ENCODE measurements at regions not wholly inside any gene's neighbourhood (a gene's known extent, or its start where the extent isn't known, plus 50 kb on each side); places are given as distances from the start of the nearest gene placed in this dataset.

DNA sequence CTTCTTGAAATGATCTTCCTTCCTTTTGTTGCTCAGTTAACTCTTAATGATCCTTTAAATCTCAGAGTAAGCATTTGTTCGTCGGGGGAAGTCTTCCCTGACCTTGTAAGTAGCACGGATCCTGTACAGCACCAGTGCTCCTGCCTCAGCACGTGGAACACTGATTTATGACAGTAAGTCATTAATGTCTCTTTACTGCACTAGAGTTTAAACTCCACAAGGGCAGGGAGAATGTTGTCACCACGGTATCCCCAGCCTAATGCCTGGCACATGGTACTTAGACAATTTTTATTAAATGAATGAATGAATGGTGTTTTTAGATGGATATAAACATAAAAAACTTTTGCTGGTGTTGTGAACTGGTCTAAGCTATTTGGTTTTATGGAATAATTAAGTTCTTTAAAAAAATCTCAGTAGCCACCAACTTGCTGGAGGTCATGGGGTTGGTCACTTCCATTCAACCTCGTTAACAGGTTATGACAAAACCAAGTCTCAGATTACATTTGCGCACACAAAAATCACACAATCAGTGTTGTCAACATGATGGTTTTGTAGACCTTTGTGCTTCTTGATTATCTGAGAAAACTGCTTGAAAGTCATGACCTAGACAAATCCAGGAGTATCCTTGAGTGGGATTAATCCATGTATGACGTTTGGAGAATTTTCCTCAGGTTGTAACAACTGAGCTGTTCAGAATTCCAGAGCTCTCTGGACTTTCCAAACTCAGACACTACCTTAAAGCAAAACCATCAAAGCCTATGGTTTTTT lies 326.9 kb downstream of the DUSP10 start:
- Histone ChIP-seq H3K27me3 (ENCODE audit: low read depth) (no peaks in the 10 kb centered on the region), H3K36me3 (no peaks in the 10 kb centered on the region), H3K4me1 (no peaks in the 10 kb centered on the region), H3K9me3 (no peaks in the 10 kb centered on the region), H3K4me3 (no peak overlapping the region), H3K27ac (no peak overlapping the region)
- ATAC-seq = no peak
- intact Hi-C loops (cut with DNase I) = no loop called here
- DNase-seq = no peak
- TF ChIP-seq, protein P1, sequence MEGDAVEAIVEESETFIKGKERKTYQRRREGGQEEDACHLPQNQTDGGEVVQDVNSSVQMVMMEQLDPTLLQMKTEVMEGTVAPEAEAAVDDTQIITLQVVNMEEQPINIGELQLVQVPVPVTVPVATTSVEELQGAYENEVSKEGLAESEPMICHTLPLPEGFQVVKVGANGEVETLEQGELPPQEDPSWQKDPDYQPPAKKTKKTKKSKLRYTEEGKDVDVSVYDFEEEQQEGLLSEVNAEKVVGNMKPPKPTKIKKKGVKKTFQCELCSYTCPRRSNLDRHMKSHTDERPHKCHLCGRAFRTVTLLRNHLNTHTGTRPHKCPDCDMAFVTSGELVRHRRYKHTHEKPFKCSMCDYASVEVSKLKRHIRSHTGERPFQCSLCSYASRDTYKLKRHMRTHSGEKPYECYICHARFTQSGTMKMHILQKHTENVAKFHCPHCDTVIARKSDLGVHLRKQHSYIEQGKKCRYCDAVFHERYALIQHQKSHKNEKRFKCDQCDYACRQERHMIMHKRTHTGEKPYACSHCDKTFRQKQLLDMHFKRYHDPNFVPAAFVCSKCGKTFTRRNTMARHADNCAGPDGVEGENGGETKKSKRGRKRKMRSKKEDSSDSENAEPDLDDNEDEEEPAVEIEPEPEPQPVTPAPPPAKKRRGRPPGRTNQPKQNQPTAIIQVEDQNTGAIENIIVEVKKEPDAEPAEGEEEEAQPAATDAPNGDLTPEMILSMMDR (IDR thresholded peaks at IDR 0.05) = no peak

DNA sequence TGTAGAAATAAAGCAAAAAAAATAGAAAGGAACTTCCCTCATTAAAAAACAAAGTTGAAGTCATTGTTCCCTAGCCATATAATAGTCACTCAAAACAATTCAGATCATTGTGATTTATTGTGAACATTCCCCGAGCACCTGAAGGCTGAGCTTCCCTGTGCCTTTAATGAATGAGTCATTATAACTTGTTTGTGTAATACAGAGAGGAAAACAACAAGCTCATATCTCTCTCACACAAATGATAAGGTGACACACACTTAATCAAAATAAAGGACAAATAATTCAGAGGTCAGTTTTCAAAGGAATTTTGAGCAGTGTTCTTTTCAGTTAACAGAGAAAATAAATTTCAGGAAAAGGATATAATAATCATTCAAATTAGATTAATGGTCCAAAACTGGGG lies 326.2 kb downstream of the DUSP10 start:
- intact Hi-C loops (cut with DNase I) = no loop called here
- ATAC-seq = no peak

DNA sequence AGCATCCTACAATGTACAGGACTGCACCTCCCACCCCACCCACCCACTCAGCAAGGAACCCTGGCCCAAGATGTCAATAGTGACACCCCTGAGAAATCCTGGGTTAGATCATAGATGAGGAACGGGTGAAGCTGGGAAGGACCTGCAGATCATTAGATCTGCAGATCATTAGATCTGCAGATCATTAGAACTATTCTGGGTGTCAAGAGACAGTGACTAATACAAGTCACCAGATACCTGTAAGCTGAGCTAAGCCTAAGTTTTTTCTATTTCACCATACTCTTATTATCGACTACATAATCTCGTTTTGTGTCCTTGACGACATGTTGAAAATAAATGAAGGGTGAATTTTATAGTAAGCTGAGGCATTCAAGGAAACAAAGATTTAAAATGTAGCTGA lies 325.7 kb downstream of the DUSP10 start:
- Histone ChIP-seq H3K9me3 (no peaks in the 10 kb centered on the region), H3K36me3 (no peaks in the 10 kb centered on the region), H3K4me1 (no peaks in the 10 kb centered on the region), H3K27ac (no peak overlapping the region), H3K27me3 (ENCODE audit: low read depth) (no peaks in the 10 kb centered on the region), H3K4me3 (no peak overlapping the region)
- TF ChIP-seq, protein P1 (IDR thresholded peaks at IDR 0.05) = no peak
- intact Hi-C loops (cut with DNase I) = no loop called here
- no peak for ATAC-seq
- no peak for DNase-seq

More for the DNA sequence above, 326.2 kb downstream of the DUSP10 start:
- H3K27ac ChIP-seq = no peak overlapping the region
- TF ChIP-seq, protein P1 (IDR thresholded peaks at IDR 0.05) = no peak
- H3K4me3 ChIP-seq = no peak overlapping the region
- no peak for DNase-seq
- H3K27me3 ChIP-seq (ENCODE audit: low read depth) = no peaks in the 10 kb centered on the region
- no peaks in the 10 kb centered on the region for H3K4me1 ChIP-seq
- H3K9me3 ChIP-seq = no peaks in the 10 kb centered on the region
- no peaks in the 10 kb centered on the region for H3K36me3 ChIP-seq

DNA sequence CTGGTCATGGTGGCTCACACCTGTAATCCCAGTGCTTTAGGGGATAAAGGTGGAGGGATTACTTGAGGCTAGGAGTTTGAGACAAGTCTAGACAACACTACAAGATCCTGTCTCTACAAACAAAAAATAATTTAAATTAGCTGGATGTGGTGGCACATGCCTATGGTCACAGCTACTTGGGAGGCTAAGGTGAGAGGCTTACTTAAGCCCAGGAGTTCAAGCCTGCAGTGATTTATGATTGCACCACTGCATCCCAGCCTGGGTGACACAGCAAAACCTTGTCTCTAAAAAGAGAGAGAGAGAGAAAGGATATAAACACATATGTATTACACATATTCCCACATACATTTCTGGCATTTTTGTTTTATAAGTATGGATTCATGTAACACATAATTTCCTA lies 325.2 kb downstream of the DUSP10 start:
- Histone ChIP-seq H3K36me3 (no peaks in the 10 kb centered on the region), H3K4me3 (no peak overlapping the region), H3K27ac (no peak overlapping the region), H3K9me3 (no peaks in the 10 kb centered on the region), H3K4me1 (no peaks in the 10 kb centered on the region), H3K27me3 (ENCODE audit: low read depth) (no peaks in the 10 kb centered on the region)
- intact Hi-C loops (cut with DNase I) = no loop called here
- DNase-seq = no peak
- TF ChIP-seq, protein P1 (IDR thresholded peaks at IDR 0.05) = no peak
- no peak for ATAC-seq

DNA sequence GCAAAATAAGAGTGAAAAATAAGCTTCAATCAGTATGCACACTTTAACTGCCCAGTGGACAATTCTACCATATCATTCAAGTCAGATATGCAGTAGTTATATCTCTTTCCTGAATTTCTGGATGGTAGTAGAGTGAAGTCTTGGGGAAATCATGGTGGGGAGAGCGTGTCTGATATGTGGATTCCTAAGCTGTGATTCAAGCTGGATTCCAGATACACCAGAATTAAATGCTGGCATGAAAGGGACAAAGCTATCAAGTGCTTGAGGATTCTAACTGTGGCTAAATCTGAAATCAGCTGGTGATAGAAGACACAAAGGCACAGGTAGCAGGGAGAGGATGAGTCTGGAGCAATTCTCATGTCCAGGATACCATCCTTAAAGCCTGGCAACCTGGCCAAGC lies 323.5 kb downstream of the DUSP10 start:
- DNase-seq = no peak
- ATAC-seq = no peak
- Histone ChIP-seq H3K36me3 (no peaks in the 10 kb centered on the region), H3K9me3 (no peaks in the 10 kb centered on the region), H3K27ac (no peak overlapping the region), H3K4me1 (no peaks in the 10 kb centered on the region), H3K27me3 (ENCODE audit: low read depth) (no peaks in the 10 kb centered on the region), H3K4me3 (no peak overlapping the region)
- TF ChIP-seq, protein P1 (IDR thresholded peaks at IDR 0.05) = no peak
- intact Hi-C loops (cut with DNase I) = no loop called here
